Activated B cell treated with CpG ODN at 0.5 μM for 24 hours (primary cell): ENCODE measurements at regions not wholly inside any gene's neighbourhood (a gene's known extent, or its start where the extent isn't known, plus 50 kb on each side); places are given as distances from the start of the nearest gene placed in this dataset.
"Not testable (repeated sequence)": the region's sequence is repeated elsewhere in the genome, so short reads cannot be mapped to it uniquely, and the experiment has no call there.

ENCODE experiments used
- ATAC-seq: fragments of 200-7000 bp; cut with Tn5 transposase; one replicate; pipeline ENCODE4 v1.10.0; 2021; ENCODE audit warnings: low read depth, mild to moderate bottlenecking, moderate library complexity
- CTCF ChIA-PET: fragments of 350-600 bp; sonication (Branson Sonifier 250); formaldehyde crosslinking; loops from one replicate; lab custom pipeline; 2021; ENCODE audit warnings: antibody characterized with exemption; lab: Charles Lee
- POLR2A ChIA-PET: fragments of 350-600 bp; sonication (Branson Sonifier 250); formaldehyde crosslinking; loops from one replicate; lab custom pipeline; 2021; ENCODE audit warnings: antibody characterized with exemption; lab: Charles Lee
- DNase-seq: peaks from one replicate; pipeline ENCODE4 v3.0.0; 2022
- H3K27ac Mint-ChIP-seq: one replicate; pipeline ENCODE4 v1.8.0; 2020; ENCODE audit warnings: mixed read lengths
- H3K27me3 Mint-ChIP-seq: one replicate; pipeline ENCODE4 v1.8.0; 2021; ENCODE audit warnings: mixed read lengths
- H3K36me3 Mint-ChIP-seq: one replicate; pipeline ENCODE4 v1.8.0; 2021; ENCODE audit warnings: low read depth, mixed read lengths
- H3K4me1 Mint-ChIP-seq: one replicate; pipeline ENCODE4 v1.8.0; 2021; ENCODE audit warnings: mixed read lengths
- H3K4me3 Mint-ChIP-seq: one replicate; pipeline ENCODE4 v1.8.0; 2020; ENCODE audit warnings: mild to moderate bottlenecking, mixed read lengths
- H3K9me3 Mint-ChIP-seq: one replicate; pipeline ENCODE4 v1.8.0; 2020; ENCODE audit warnings: mixed read lengths
- CTCF ChIP-seq: fragments of 200-600 bp; IDR thresholded peaks from one replicate; pipeline ENCODE4 v1.8.0; 2022; ENCODE audit warnings: antibody characterized with exemption, mild to moderate bottlenecking
- intact Hi-C: fragments of 100-400 bp; cut with micrococcal nuclease; formaldehyde crosslinking; loops from one replicate; pipeline ENCODE4 v1.15.1; 2024

- no peak for ATAC-seq
- DNase-seq, result no peak
- Mint-ChIP-seq H3K27ac (no peak overlapping the region), H3K9me3 (no peaks in the 10 kb centered on the region), H3K4me3 (no peak overlapping the region), H3K27me3 (peaks cover 10% of the 10 kb centered on the region), H3K36me3 (no peaks in the 10 kb centered on the region), H3K4me1 (peaks cover 11% of the 10 kb centered on the region)
- no peak for TF ChIP-seq CTCF
- intact Hi-C loops, result no loop called here
- ChIA-PET POLR2A (no interaction called here), CTCF (no interaction called here)
Measured at GRCh38 chr20:25992146-25992545, 295.5 kb upstream of the ZNF337 start.

- CTCF ChIA-PET, result no interaction called here
- Mint-ChIP-seq H3K4me1 (peaks cover 11% of the 10 kb centered on the region), H3K27me3 (peaks cover 8% of the 10 kb centered on the region), H3K4me3 (no peak overlapping the region), H3K36me3 (no peaks in the 10 kb centered on the region), H3K9me3 (no peaks in the 10 kb centered on the region), H3K27ac (no peak overlapping the region)
- intact Hi-C loops, result no loop called here
- POLR2A ChIA-PET, result no interaction called here
- no peak for TF ChIP-seq CTCF
- ATAC-seq (no peak), DNase-seq (no peak)
Measured at GRCh38 chr20:25991756-25992130, 295.1 kb upstream of the ZNF337 start.

- H3K4me3 Mint-ChIP-seq, result no peak overlapping the region
- no peak for ATAC-seq
- no peak for DNase-seq
- no peak for TF ChIP-seq CTCF
- intact Hi-C loops, result no loop called here
- ChIA-PET POLR2A (no interaction called here), CTCF (no interaction called here)
- no peaks in the 10 kb centered on the region for H3K36me3 Mint-ChIP-seq
- H3K27me3 Mint-ChIP-seq, result peaks cover 4% of the 10 kb centered on the region
- H3K9me3 Mint-ChIP-seq, result no peaks in the 10 kb centered on the region
- peaks cover 11% of the 10 kb centered on the region for H3K4me1 Mint-ChIP-seq
- H3K27ac Mint-ChIP-seq, result no peak overlapping the region
Measured at GRCh38 chr20:25991051-25991755, 294.6 kb upstream of the ZNF337 start.

GRCh38 chr20:25989686-25990085 lies 293.0 kb upstream of the ZNF337 start:
- CTCF ChIA-PET, ATAC-seq, H3K27me3 Mint-ChIP-seq, H3K4me1 Mint-ChIP-seq, H3K27ac Mint-ChIP-seq, H3K36me3 Mint-ChIP-seq, H3K4me3 Mint-ChIP-seq, POLR2A ChIA-PET, DNase-seq, H3K9me3 Mint-ChIP-seq: not testable (repeated sequence)
- intact Hi-C loops, result loop anchor here (5.0 kb wide), 1 partner anchor 292 kb away; the partner anchor contains the start of gene ZNF337

- DNase-seq, result no peak
- intact Hi-C loops, result loop anchor here (5.0 kb wide), 1 partner anchor 292 kb away; the partner anchor contains the start of gene ZNF337
- ChIA-PET CTCF (no interaction called here), POLR2A (no interaction called here)
- no peak overlapping the region for H3K27ac Mint-ChIP-seq
- H3K4me3 Mint-ChIP-seq, result no peak overlapping the region
- no peaks in the 10 kb centered on the region for H3K9me3 Mint-ChIP-seq
- H3K4me1 Mint-ChIP-seq, result peaks cover 8% of the 10 kb centered on the region
- H3K36me3 Mint-ChIP-seq, result no peaks in the 10 kb centered on the region
- peaks cover 4% of the 10 kb centered on the region for H3K27me3 Mint-ChIP-seq
- no peak for ATAC-seq
- TF ChIP-seq CTCF, result no peak
Measured at GRCh38 chr20:25989196-25989595, 292.5 kb upstream of the ZNF337 start.

GRCh38 chr20:25987928-25988560 lies 291.4 kb upstream of the ZNF337 start:
- POLR2A ChIA-PET, DNase-seq, ATAC-seq, H3K4me1 Mint-ChIP-seq, H3K36me3 Mint-ChIP-seq, H3K27ac Mint-ChIP-seq, H3K9me3 Mint-ChIP-seq, CTCF ChIA-PET, H3K27me3 Mint-ChIP-seq: not testable (repeated sequence)
- intact Hi-C loops, result loop anchor here (5.0 kb wide), 1 partner anchor 291 kb away; the partner anchor contains the start of gene ZNF337
- peak overlapping the region; percentile 81 for H3K4me3 Mint-ChIP-seq
